ENCODE measurements at regions not wholly inside any gene's neighbourhood (a gene's known extent, or its start where the extent isn't known, plus 50 kb on each side); places are given as distances from the start of the nearest gene placed in this dataset.
"Not testable (repeated sequence)": the region's sequence is repeated elsewhere in the genome, so short reads cannot be mapped to it uniquely, and the experiment has no call there.

- DNase-seq (ENCODE audit: low read depth), result no peak
These were observed 352.8 kb upstream of the LRP1B start for GRCh38 chr2:142483653-142484052.

DNA sequence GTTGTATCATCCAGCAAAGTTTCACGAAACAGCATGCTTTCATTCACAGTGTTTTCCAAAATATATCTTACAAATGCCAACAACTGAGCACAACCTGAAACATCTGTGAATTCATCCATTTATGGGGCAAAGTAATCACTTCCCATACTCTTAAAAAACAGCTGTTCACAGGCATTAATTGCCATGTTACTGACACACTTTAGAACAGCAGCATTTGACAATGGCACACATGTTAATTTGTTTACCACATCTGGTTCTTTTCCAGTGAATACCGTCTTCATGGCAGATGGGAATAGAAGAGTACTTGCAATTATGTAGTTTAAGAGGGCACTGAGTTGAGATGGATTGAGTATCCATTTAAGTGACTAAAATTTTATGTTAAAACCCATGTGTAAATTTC, 347.4 kb upstream of the LRP1B start:
- no peak for DNase-seq (ENCODE audit: low read depth)

DNA sequence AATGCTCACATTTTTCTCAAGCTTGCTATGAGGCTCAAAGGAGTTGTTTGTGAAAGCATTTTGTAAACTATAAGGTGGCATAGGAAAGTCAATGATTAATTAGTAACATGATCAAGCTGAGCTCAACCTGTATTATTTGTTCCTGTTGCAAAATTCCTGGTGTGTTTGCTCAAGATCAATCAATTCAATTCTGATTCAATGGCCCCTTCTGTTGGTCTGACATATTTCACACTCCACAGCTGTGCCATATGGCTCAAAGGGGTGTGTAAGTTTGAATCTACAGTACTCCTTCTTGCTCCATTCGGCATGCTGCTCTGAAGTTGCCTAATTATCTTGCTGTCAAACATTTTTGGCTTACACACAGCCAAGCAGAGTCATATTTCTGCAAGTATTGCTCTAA, 341.6 kb upstream of the LRP1B start:
- DNase-seq (ENCODE audit: low read depth), result peak; percentile 5

DNA sequence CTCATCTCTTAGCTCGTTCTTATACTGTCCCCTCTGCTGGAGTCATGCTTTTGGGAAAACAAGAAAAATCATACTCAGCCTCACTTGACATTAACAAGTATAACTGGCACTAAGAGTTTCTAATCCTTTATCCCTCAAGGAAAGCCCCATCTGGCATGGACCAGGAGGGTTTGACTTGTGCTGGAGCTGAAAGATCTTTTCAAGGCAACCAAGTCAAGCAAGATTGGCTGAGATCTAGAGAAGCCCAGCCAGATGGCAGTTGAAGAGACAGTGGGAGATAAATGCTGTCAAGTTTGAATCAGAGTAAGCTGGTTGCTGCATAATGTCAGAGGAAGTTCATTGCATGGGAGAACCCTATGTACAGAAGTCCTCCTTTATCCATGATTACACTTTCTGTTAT, 336.5 kb upstream of the LRP1B start:
- no peak for DNase-seq (ENCODE audit: low read depth)

GRCh38 chr2:142463047-142463446, 332.2 kb upstream of the LRP1B start:
- DNase-seq (ENCODE audit: low read depth), result no peak

- no peak for DNase-seq (ENCODE audit: low read depth)
These were observed 331.5 kb upstream of the LRP1B start for GRCh38 chr2:142462306-142462705.

DNA sequence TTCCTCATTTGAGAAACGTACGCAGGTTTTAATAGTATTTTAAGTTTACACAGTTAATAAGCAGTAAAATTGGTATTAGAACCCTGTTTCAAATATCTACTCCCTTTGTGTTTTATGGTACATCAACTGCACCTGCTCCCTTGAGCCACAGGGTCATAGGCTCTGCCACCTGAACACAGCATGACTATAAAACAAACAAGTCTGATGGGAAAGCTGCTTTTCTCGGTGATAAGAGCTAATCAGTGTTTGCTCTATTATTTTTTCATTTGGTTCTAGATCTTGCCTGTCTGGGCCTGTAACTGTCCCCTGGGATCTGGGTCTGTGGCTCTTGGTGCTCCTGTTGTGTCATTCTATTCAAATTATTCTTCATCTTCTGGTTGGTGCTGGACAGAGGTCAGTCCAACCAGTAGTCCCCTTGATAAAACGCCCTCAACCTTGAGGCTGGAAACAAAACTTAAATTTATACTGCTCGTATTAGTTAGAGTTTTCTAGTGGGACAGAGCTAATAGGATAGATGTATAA, 314.8 kb upstream of the LRP1B start:
- DNase-seq (ENCODE audit: low read depth), result no peak

- DNase-seq (ENCODE audit: low read depth), result no peak
These were observed 314.2 kb upstream of the LRP1B start for GRCh38 chr2:142445023-142445422.

DNA sequence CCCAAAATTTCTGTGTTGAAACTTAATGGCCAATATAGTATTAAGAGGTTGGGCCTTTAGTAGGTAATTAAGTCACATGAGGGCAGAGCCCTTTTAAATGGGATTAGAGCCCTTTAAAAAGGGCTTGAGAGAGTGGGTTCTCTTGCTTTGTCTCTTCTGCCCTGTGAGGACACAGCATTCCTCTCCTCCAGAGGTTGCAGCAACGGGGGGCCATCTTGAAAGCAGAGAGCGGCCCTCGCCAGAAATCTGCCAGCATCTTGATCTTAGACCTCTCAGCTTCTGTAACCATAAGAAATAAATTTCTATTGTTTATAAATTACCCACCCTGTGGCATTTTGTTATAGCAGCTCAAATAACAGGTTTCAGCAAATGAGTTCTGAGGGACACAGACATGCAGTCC, 305.0 kb upstream of the LRP1B start:
- DNase-seq (ENCODE audit: low read depth), result no peak

- DNase-seq (ENCODE audit: low read depth), result no peak
These were observed 295.2 kb upstream of the LRP1B start for GRCh38 chr2:142426064-142426463.

GRCh38 chr2:142425551-142425950, 294.7 kb upstream of the LRP1B start:
- DNase-seq (ENCODE audit: low read depth), result no peak

- DNase-seq (ENCODE audit: low read depth), result no peak
These were observed 292.8 kb upstream of the LRP1B start for GRCh38 chr2:142423603-142424002.

DNA sequence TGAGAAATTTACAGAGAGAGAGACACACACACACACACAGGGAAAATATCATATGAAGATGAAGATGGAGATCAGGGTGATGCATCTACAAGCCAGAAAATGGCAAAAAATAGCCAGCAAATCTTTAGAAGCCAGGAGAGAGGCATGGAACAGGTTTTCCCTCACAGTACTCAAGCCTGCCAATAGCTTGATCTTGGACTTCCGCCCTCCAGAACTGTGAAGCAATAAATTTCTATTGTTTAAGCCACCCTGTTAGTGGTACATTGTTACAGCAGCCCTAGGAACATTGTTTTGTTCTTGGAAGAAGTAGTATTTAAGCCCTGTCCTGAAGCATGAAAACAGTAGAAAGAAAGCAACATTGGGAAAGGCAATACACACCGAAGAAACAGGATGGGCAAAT, 292.0 kb upstream of the LRP1B start:
- no peak for DNase-seq (ENCODE audit: low read depth)

DNA sequence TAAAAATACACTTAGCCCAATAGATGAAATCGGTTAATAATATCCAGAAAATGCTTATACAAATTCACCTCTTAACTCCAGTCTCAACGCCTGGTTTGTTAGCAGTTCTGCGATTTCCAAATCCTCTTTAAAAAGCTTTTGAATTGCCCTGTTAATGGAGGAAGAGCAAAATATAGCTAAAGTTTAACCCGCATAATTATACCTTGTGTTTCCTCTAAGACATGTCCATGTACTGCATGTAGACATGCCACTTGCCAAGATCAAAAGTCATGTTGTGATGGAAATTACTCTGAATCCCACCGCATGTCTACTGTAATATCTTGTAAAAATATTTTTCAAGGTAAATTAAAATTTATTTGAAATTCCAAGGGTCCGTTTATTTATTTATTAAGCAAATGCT, 291.2 kb upstream of the LRP1B start:
- no peak for DNase-seq (ENCODE audit: low read depth)

DNA sequence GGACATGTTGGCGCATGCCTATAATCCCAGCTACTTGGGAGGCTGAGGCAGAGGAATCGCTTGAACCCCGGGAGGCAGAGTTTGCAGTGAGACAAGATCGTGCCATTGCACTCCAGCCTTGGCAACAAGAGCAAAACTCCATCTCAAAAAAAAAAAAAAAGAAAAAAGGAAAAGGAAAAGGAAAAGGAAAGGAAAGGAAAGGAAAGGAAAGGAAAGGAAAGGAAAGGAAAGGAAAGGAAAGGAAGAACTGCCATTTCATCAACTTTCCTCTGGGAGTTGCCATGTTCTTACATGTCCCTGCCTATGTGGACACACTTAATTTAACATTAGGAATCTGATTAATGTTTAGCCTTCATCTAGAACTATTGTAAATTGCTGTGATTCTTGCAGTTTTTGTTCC, 287.9 kb upstream of the LRP1B start:
- DNase-seq (ENCODE audit: low read depth), result not testable (repeated sequence)

DNA sequence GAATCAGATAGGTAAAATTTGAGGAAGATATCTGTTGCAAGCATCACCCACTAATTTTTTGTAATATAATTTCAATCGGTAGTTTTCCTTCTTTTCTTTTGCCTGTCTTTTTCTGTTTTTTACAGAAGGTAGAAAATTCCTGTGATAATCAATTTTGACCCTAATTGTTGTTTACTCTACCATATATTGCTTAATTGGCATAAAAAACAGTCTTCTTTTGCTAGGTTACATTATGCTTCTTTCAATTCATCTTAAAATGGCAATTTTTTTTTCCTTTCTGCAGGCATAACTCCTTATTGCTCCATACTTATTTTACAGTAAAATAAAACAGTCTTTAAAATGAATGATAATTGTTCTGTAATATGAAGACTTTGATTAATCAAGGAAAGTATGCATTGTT, 286.2 kb upstream of the LRP1B start:
- DNase-seq (ENCODE audit: low read depth), result no peak

DNA sequence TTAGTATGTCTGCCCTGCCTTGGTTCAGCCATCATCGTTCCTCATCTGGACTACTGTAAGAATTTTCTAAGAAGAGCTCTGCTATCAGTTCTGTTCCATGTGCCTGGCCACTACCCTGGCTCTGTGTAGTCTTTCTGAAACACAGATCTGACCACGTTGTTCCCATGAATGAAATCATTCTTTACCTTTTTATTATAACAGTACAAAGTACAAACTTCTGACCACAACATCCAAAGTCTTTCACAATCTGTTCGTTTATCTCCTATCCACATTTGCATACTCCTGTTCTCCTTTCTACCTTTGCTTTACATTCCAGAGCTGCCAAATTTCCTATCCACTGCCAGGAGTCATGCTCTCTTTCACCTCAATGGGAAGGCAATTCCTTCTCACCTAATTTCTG, 284.6 kb upstream of the LRP1B start:
- DNase-seq (ENCODE audit: low read depth), result no peak

- DNase-seq (ENCODE audit: low read depth), result no peak
These were observed 267.4 kb upstream of the LRP1B start for GRCh38 chr2:142398212-142398611.

GRCh38 chr2:142395291-142395690, 264.5 kb upstream of the LRP1B start:
- no peak for DNase-seq (ENCODE audit: low read depth)

GRCh38 chr2:142380372-142380771, 249.6 kb upstream of the LRP1B start:
- no peak for DNase-seq (ENCODE audit: low read depth)

GRCh38 chr2:142362069-142362468, 231.3 kb upstream of the LRP1B start:
- not testable (repeated sequence) for DNase-seq (ENCODE audit: low read depth)

- DNase-seq (ENCODE audit: low read depth), result no peak
These were observed 216.9 kb upstream of the LRP1B start for GRCh38 chr2:142347751-142348150.

- DNase-seq (ENCODE audit: low read depth), result no peak
These were observed 208.4 kb upstream of the LRP1B start for GRCh38 chr2:142339261-142339660.

DNA sequence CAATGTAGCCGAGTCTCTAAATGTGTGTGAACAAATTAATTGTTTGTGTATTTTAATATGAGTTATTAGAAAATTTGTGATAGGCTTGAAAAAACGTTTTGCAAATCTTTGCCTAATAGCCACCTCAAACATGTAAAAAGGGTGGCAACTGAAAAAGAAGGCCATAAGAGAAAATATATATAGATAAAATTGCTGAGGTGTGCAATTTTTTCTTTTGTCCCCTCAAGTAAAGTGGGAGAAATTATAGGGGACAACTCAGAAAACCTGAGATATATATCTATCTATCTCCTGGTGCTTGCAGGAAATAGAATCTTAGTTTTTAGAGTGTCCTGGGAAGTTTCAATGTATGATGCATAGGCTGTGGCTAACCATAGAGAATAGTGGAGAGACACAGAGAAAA, 201.4 kb upstream of the LRP1B start:
- no peak for DNase-seq (ENCODE audit: low read depth)

DNA sequence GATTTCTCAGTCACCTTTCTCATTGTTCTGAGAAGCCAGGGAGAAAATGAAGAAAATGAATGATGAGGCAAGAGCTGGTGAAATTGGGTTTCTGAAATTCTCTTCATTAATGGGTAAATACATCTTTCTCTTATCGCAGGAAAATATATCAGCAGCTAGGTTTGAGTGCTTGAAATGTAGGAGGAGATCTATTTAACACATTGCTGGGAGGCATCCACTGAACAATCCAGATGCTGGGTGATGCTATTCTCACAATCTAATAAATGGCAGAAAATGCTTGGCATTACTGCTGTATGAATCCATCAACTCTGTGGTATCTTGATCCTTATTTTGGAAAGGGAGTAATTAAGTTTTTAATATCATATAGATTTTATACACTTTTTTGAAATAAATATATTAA, 199.6 kb upstream of the LRP1B start:
- DNase-seq (ENCODE audit: low read depth), result no peak
